Eye (tissue), 1 donor: ENCODE measurements at regions not wholly inside any gene's neighbourhood (a gene's known extent, or its start where the extent isn't known, plus 50 kb on each side); places are given as distances from the start of the nearest gene placed in this dataset.
A peak's percentile ranks its signal among the peaks of the same experiment; 100 is the strongest.

Experiments
- DNase-seq: peaks from one replicate; pipeline ENCODE4 v3.0.0-alpha.2; 2015

GRCh38 chr12:18207266-18207665, 54.1 kb upstream of the PIK3C2G start:
- DNase-seq = no peak

GRCh38 chr12:18206198-18206597, 55.1 kb upstream of the PIK3C2G start:
- DNase-seq = no peak

- DNase-seq = no peak
These were observed 57.3 kb upstream of the PIK3C2G start for GRCh38 chr12:18204053-18204452.

- DNase-seq = peak; percentile 3
These were observed 69.2 kb upstream of the PIK3C2G start for GRCh38 chr12:18192119-18192518.

GRCh38 chr12:18183141-18183540, 78.2 kb upstream of the PIK3C2G start:
- DNase-seq = no peak

- DNase-seq = no peak
These were observed 81.6 kb upstream of the RERGL start for GRCh38 chr12:18171571-18171970.

GRCh38 chr12:18168016-18168415, 78.0 kb upstream of the RERGL start:
- DNase-seq = no peak

GRCh38 chr12:18165889-18166288, 75.9 kb upstream of the RERGL start:
- DNase-seq = no peak

GRCh38 chr12:18165422-18165871, 75.5 kb upstream of the RERGL start:
- DNase-seq = peak; percentile 25

- DNase-seq = no peak
These were observed 70.9 kb upstream of the RERGL start for GRCh38 chr12:18160901-18161300.

- DNase-seq = peak; percentile 32
These were observed 69.0 kb upstream of the RERGL start for GRCh38 chr12:18158774-18159557.

GRCh38 chr12:18153826-18154225, 63.8 kb upstream of the RERGL start:
- DNase-seq = no peak

- no peak for DNase-seq
These were observed 61.0 kb upstream of the RERGL start for GRCh38 chr12:18151036-18151435.

GRCh38 chr12:18148961-18149360, 59.0 kb upstream of the RERGL start:
- DNase-seq = no peak

GRCh38 chr12:18146363-18146762, 56.4 kb upstream of the RERGL start:
- no peak for DNase-seq

- no peak for DNase-seq
These were observed 55.9 kb upstream of the RERGL start for GRCh38 chr12:18145924-18146323.

- peak; percentile 35 for DNase-seq
These were observed 51.3 kb upstream of the RERGL start for GRCh38 chr12:18141048-18141982.

GRCh38 chr12:18139989-18140596, 50.1 kb upstream of the RERGL start:
- DNase-seq = peak; percentile 73
